Cerebellar nuclear complex (tissue), 1 donor: ENCODE measurements at regions not wholly inside any gene's neighbourhood (a gene's known extent, or its start where the extent isn't known, plus 50 kb on each side); places are given as distances from the start of the nearest gene placed in this dataset.
A peak's percentile ranks its signal among the peaks of the same experiment; 100 is the strongest.

Experiments
- DNase-seq, 2 experiments: peaks; one replicate each; lab custom pipeline; 2025; lab: John Stamatoyannopoulos, UW

- DNase-seq = no peak
Measured at GRCh38 chr2:15841776-15842560, 98.4 kb upstream of the MYCN start.

GRCh38 chr2:15842758-15843666 is 97.3 kb upstream of the MYCN start:
- peak; percentile 19 to 78 for DNase-seq

- DNase-seq = no peak
Measured at GRCh38 chr2:15844211-15844801, 96.0 kb upstream of the MYCN start.

GRCh38 chr2:15845294-15845693 is 95.1 kb upstream of the MYCN start:
- DNase-seq = no peak

GRCh38 chr2:15845737-15846405 is 94.5 kb upstream of the MYCN start:
- no peak for DNase-seq

GRCh38 chr2:15846626-15847025 is 93.7 kb upstream of the MYCN start:
- peak in 1 of 2 experiments; percentile 68 for DNase-seq

GRCh38 chr2:15850534-15850933 is 89.8 kb upstream of the MYCN start:
- no peak for DNase-seq

GRCh38 chr2:15851076-15851693 is 89.2 kb upstream of the MYCN start:
- no peak for DNase-seq

GRCh38 chr2:15852811-15853210 is 87.5 kb upstream of the MYCN start:
- no peak for DNase-seq

GRCh38 chr2:15853903-15854302 is 86.4 kb upstream of the MYCN start:
- DNase-seq = no peak

GRCh38 chr2:15855766-15856260 is 84.5 kb upstream of the MYCN start:
- no peak for DNase-seq

GRCh38 chr2:15856318-15856717 is 84.0 kb upstream of the MYCN start:
- DNase-seq = no peak

GRCh38 chr2:15858466-15858865 is 81.9 kb upstream of the MYCN start:
- no peak for DNase-seq

- DNase-seq = no peak
Measured at GRCh38 chr2:15860051-15860663, 80.2 kb upstream of the MYCN start.

- no peak for DNase-seq
Measured at GRCh38 chr2:15860760-15861159, 79.6 kb upstream of the MYCN start.

GRCh38 chr2:15861172-15861822 is 79.1 kb upstream of the MYCN start:
- DNase-seq = no peak

- DNase-seq = no peak
Measured at GRCh38 chr2:15861898-15862297, 78.5 kb upstream of the MYCN start.

GRCh38 chr2:15863089-15863488 is 77.3 kb upstream of the MYCN start:
- no peak for DNase-seq

- DNase-seq = no peak
Measured at GRCh38 chr2:15863494-15864175, 76.7 kb upstream of the MYCN start.
